Peyer's patch (tissue), 4 donors: ENCODE measurements at regions not wholly inside any gene's neighbourhood (a gene's known extent, or its start where the extent isn't known, plus 50 kb on each side); places are given as distances from the start of the nearest gene placed in this dataset.

Experiments
- POLR2A ChIP-seq, 2 donors: fragments of 450-650 bp; IDR thresholded peaks; one replicate each; pipeline ENCODE4 v1.5.1; 2017; ENCODE audit warnings: antibody characterized with exemption in 2 of 2, mild to moderate bottlenecking in 2 of 2, moderate library complexity in 2 of 2
- TF ChIP-seq, protein P1 (sequence below), 6 experiments: fragments of 450-650 bp in 4 of 6; fragments of 200-600 bp in 2 of 6; sonication (generic) in 1 of 6; IDR thresholded peaks; one replicate each; pipeline ENCODE4 v1.5.1; 2017 to 2019; ENCODE audit warnings: antibody characterized with exemption in 6 of 6, mild to moderate bottlenecking in 3 of 6, moderate library complexity in 1 of 6

DNA sequence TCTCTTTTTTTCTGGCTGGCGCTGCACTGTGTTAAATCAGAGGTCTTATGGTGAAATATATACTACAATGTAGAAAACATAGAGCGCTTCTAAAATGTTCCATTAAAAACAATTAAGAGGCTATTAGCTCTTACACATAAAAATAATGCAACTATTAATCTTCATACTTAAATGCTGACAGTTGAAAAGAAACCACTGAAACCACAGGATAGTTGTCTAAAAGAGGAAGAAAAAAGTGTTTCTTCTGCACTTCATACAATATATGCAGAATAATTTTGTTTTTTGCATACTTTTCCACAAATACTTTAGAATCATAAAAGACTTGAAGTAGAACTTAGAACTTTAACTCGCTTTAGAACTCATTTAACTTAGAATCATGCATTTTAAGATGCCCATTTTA is 170.5 kb downstream of the PYDC2 start:
- TF ChIP-seq, protein P1, sequence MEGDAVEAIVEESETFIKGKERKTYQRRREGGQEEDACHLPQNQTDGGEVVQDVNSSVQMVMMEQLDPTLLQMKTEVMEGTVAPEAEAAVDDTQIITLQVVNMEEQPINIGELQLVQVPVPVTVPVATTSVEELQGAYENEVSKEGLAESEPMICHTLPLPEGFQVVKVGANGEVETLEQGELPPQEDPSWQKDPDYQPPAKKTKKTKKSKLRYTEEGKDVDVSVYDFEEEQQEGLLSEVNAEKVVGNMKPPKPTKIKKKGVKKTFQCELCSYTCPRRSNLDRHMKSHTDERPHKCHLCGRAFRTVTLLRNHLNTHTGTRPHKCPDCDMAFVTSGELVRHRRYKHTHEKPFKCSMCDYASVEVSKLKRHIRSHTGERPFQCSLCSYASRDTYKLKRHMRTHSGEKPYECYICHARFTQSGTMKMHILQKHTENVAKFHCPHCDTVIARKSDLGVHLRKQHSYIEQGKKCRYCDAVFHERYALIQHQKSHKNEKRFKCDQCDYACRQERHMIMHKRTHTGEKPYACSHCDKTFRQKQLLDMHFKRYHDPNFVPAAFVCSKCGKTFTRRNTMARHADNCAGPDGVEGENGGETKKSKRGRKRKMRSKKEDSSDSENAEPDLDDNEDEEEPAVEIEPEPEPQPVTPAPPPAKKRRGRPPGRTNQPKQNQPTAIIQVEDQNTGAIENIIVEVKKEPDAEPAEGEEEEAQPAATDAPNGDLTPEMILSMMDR (IDR thresholded peaks at IDR 0.05) = no peak
- no peak for TF ChIP-seq POLR2A (IDR thresholded peaks at IDR 0.05)
